BE2C (cell line): ENCODE measurements at regions not wholly inside any gene's neighbourhood (a gene's known extent, or its start where the extent isn't known, plus 50 kb on each side); places are given as distances from the start of the nearest gene placed in this dataset.
"Not testable (repeated sequence)": the region's sequence is repeated elsewhere in the genome, so short reads cannot be mapped to it uniquely, and the experiment has no call there.

Experiments used
- DNase-seq: peaks from one replicate; pipeline ENCODE4 v3.0.0-alpha.2; 2020
- H3K27me3 ChIP-seq: fragments of 250-450 bp; sonication (Bioruptor Pico); 2 replicates; pipeline ENCODE4 v1.5.1; 2020; ENCODE audit warnings: mild to moderate bottlenecking
- H3K36me3 ChIP-seq: fragments of 250-450 bp; sonication (Bioruptor Pico); 2 replicates; pipeline ENCODE4 v1.5.1; 2020; ENCODE audit warnings: mild to moderate bottlenecking
- H3K4me1 ChIP-seq: fragments of 250-450 bp; sonication (Bioruptor Pico); 2 replicates; pipeline ENCODE4 v1.5.1; 2020
- H3K4me3 ChIP-seq: 2 replicates; pipeline ENCODE4 v1.5.1; 2011; ENCODE audit warnings: low read depth, low read length
- H3K9me3 ChIP-seq: fragments of 250-450 bp; sonication (Bioruptor Pico); 2 replicates; pipeline ENCODE4 v1.5.1; 2020
- CTCF ChIP-seq: IDR thresholded peaks from 2 replicates; pipeline ENCODE4 v1.5.1; 2012; ENCODE audit warnings: mild to moderate bottlenecking, low read depth, low read length

- H3K9me3 ChIP-seq: no peaks in the 10 kb centered on the region
- no peak for DNase-seq
- no peaks in the 10 kb centered on the region for H3K4me1 ChIP-seq
- no peaks in the 10 kb centered on the region for H3K36me3 ChIP-seq
- H3K27me3 ChIP-seq: no peaks in the 10 kb centered on the region
- no peak overlapping the region for H3K4me3 ChIP-seq
- TF ChIP-seq CTCF: no peak
Observed at GRCh38 chrX:40868868-40869267, 133.5 kb upstream of the MED14 start.

DNA sequence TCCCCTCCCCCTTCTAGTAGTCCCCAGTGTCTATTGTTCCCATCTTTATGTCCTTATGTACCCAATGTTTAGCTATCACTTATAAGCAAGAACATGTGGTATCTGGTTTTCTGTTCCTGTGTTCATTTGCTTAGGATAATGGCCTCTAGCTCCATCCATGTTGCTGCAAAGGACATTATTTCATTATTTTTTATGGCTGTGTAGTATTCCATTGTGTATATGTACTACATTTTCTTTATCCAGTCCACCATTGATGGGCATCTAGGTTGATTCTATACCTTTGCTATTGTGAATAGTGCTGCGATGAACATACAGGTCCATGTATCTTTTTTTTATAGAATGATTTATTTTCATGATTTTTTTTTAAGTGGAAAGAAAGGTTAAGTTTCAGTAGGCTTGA is 135.6 kb upstream of the MED14 start:
- not testable (repeated sequence) for H3K9me3 ChIP-seq

GRCh38 chrX:40871385-40872082 is 136.2 kb upstream of the MED14 start:
- Histone ChIP-seq H3K9me3 (no peaks in the 10 kb centered on the region), H3K36me3 (no peaks in the 10 kb centered on the region), H3K27me3 (no peaks in the 10 kb centered on the region), H3K4me3 (no peak overlapping the region), H3K4me1 (no peaks in the 10 kb centered on the region)
- DNase-seq: no peak
- no peak for TF ChIP-seq CTCF

More for the DNA sequence above, 135.6 kb upstream of the MED14 start:
- not testable (repeated sequence) for DNase-seq, H3K4me3 ChIP-seq, H3K4me1 ChIP-seq, H3K27me3 ChIP-seq, H3K36me3 ChIP-seq

GRCh38 chrX:40872351-40872750 is 137.0 kb upstream of the MED14 start:
- DNase-seq: no peak
- no peaks in the 10 kb centered on the region for H3K9me3 ChIP-seq

DNA sequence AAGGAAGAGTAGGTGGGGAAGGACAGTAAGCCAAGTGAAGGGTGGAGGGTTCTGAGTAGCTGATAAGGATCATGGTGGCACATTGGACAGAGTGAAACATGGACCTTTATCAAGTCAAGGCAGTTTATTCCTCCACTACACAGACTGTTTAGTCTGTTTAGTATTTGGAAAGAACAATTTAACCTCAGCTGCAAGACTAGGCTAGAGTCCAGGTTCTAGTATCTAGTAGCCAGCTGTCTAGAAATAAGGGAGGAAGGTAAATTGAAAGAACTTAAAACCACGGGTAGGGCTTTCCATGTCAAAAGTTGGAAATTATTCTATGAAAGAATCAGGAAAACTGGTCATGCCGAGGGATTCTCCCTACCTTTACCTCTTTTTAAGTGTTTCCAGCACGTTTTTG is 140.1 kb upstream of the MED14 start:
- no peaks in the 10 kb centered on the region for H3K4me1 ChIP-seq
- no peaks in the 10 kb centered on the region for H3K36me3 ChIP-seq
- no peak for TF ChIP-seq CTCF
- H3K4me3 ChIP-seq: no peak overlapping the region
- H3K9me3 ChIP-seq: no peaks in the 10 kb centered on the region
- no peaks in the 10 kb centered on the region for H3K27me3 ChIP-seq
- DNase-seq: no peak

More at GRCh38 chrX:40872351-40872750, 137.0 kb upstream of the MED14 start:
- Histone ChIP-seq H3K36me3 (no peaks in the 10 kb centered on the region), H3K27me3 (no peaks in the 10 kb centered on the region), H3K4me3 (no peak overlapping the region), H3K4me1 (no peaks in the 10 kb centered on the region)
- TF ChIP-seq CTCF: no peak

GRCh38 chrX:40877887-40878286 is 142.5 kb upstream of the MED14 start:
- TF ChIP-seq CTCF: peak; percentile 39
- Histone ChIP-seq H3K27me3 (no peaks in the 10 kb centered on the region), H3K36me3 (no peaks in the 10 kb centered on the region), H3K4me3 (peak overlapping the region; percentile 37), H3K4me1 (no peaks in the 10 kb centered on the region), H3K9me3 (no peaks in the 10 kb centered on the region)
- DNase-seq: no peak
